ENCODE measurements at regions not wholly inside any gene's neighbourhood (a gene's known extent, or its start where the extent isn't known, plus 50 kb on each side); places are given as distances from the start of the nearest gene placed in this dataset.

- Histone ChIP-seq H3K27ac (no peak overlapping the region), H3K27me3 (replicated peaks) (no peaks in the 10 kb centered on the region), H3K36me3 (replicated peaks) (no peaks in the 10 kb centered on the region), H3K4me3 (ENCODE audit: low read depth, low read length) (no peak overlapping the region)
- in situ Hi-C loops (cut with HindIII; ENCODE audit: low pct_ligation_motif_present, low sequenced_read_pairs): no loop called here
- no peak for DNase-seq
- no peak for TF ChIP-seq CTCF (IDR thresholded peaks at IDR 0.05; ENCODE audit: low read depth, low read length, missing control alignments)
These were observed 319.9 kb upstream of the TSHZ2 start for GRCh38 chr20:52652271-52652670.

- Histone ChIP-seq H3K27me3 (replicated peaks) (no peaks in the 10 kb centered on the region), H3K4me3 (ENCODE audit: low read depth, low read length) (no peak overlapping the region), H3K36me3 (replicated peaks) (no peaks in the 10 kb centered on the region), H3K27ac (no peak overlapping the region)
- DNase-seq: no peak
- TF ChIP-seq CTCF (IDR thresholded peaks at IDR 0.05; ENCODE audit: low read depth, low read length, missing control alignments): no peak
- in situ Hi-C loops (cut with HindIII; ENCODE audit: low pct_ligation_motif_present, low sequenced_read_pairs): no loop called here
These were observed 322.4 kb upstream of the TSHZ2 start for GRCh38 chr20:52649727-52650126.

- H3K27me3 ChIP-seq (replicated peaks): no peaks in the 10 kb centered on the region
- no peak for TF ChIP-seq CTCF (IDR thresholded peaks at IDR 0.05; ENCODE audit: low read depth, low read length, missing control alignments)
- DNase-seq: no peak
- H3K27ac ChIP-seq: no peak overlapping the region
- no peaks in the 10 kb centered on the region for H3K36me3 ChIP-seq (replicated peaks)
- in situ Hi-C loops (cut with HindIII; ENCODE audit: low pct_ligation_motif_present, low sequenced_read_pairs): no loop called here
- H3K4me3 ChIP-seq (ENCODE audit: low read depth, low read length): no peak overlapping the region
These were observed 326.3 kb upstream of the TSHZ2 start for GRCh38 chr20:52645822-52646221.

GRCh38 chr20:52643034-52643433 lies 329.1 kb upstream of the TSHZ2 start:
- no peak overlapping the region for H3K4me3 ChIP-seq (ENCODE audit: low read depth, low read length)
- in situ Hi-C loops (cut with HindIII; ENCODE audit: low pct_ligation_motif_present, low sequenced_read_pairs): no loop called here
- no peaks in the 10 kb centered on the region for H3K27me3 ChIP-seq (replicated peaks)
- no peak for TF ChIP-seq CTCF (IDR thresholded peaks at IDR 0.05; ENCODE audit: low read depth, low read length, missing control alignments)
- no peak overlapping the region for H3K27ac ChIP-seq
- no peaks in the 10 kb centered on the region for H3K36me3 ChIP-seq (replicated peaks)
- no peak for DNase-seq

- in situ Hi-C loops (cut with HindIII; ENCODE audit: low pct_ligation_motif_present, low sequenced_read_pairs): no loop called here
- Histone ChIP-seq H3K27ac (no peak overlapping the region), H3K27me3 (replicated peaks) (no peaks in the 10 kb centered on the region), H3K4me3 (ENCODE audit: low read depth, low read length) (no peak overlapping the region), H3K36me3 (replicated peaks) (no peaks in the 10 kb centered on the region)
- no peak for TF ChIP-seq CTCF (IDR thresholded peaks at IDR 0.05; ENCODE audit: low read depth, low read length, missing control alignments)
- DNase-seq: no peak
These were observed 335.0 kb upstream of the TSHZ2 start for GRCh38 chr20:52637201-52637600.

- in situ Hi-C loops (cut with HindIII; ENCODE audit: low pct_ligation_motif_present, low sequenced_read_pairs): no loop called here
These were observed 340.7 kb upstream of the TSHZ2 start for GRCh38 chr20:52631469-52631868.

More at GRCh38 chr20:52631469-52631868, 340.7 kb upstream of the TSHZ2 start:
- no peak for DNase-seq
- no peaks in the 10 kb centered on the region for H3K27me3 ChIP-seq (replicated peaks)
- H3K36me3 ChIP-seq (replicated peaks): no peaks in the 10 kb centered on the region
- H3K4me3 ChIP-seq (ENCODE audit: low read depth, low read length): no peak overlapping the region
- TF ChIP-seq CTCF (IDR thresholded peaks at IDR 0.05; ENCODE audit: low read depth, low read length, missing control alignments): no peak
- no peak overlapping the region for H3K27ac ChIP-seq

Measured in brain microvascular endothelial cell (primary cell).